ENCODE measurements at regions not wholly inside any gene's neighbourhood (a gene's known extent, or its start where the extent isn't known, plus 50 kb on each side); places are given as distances from the start of the nearest gene placed in this dataset.

GRCh38 chr2:181145645-181146044, 165.2 kb downstream of the UBE2E3 start:
- H3K4me3 ChIP-seq (ENCODE audit: low read depth, low read length): no peak overlapping the region
- no peak overlapping the region for H2AK5ac ChIP-seq (ENCODE audit: low read length)
- H3K36me3 ChIP-seq (ENCODE audit: control insufficient read depth in 1 of 2, insufficient read depth in 2 of 2, low read length in 2 of 2): no peaks in the 10 kb centered on the region
- H3K79me2 ChIP-seq (ENCODE audit: control insufficient read depth, insufficient read depth, low read length, poor library complexity): no peaks in the 10 kb centered on the region
- H2BK120ac ChIP-seq (ENCODE audit: insufficient read depth, low read length, poor library complexity): no peak overlapping the region
- H2BK5ac ChIP-seq (ENCODE audit: low read depth, low read length, poor library complexity): no peak overlapping the region
- H3K27me3 ChIP-seq (ENCODE audit: insufficient read depth, low read length): no peaks in the 10 kb centered on the region
- no peak overlapping the region for H3K14ac ChIP-seq (ENCODE audit: low read length)
- H3K4me1 ChIP-seq (ENCODE audit: control insufficient read depth in 1 of 2, insufficient read depth in 2 of 2, low read length in 2 of 2): no peaks in the 10 kb centered on the region
- H3K18ac ChIP-seq (ENCODE audit: low read length): no peak overlapping the region
- no peak overlapping the region for H3K4ac ChIP-seq (ENCODE audit: low read depth, low read length)
- no peak overlapping the region for H3K4me2 ChIP-seq (ENCODE audit: low read length)
- H3K23ac ChIP-seq (ENCODE audit: low read length): no peak overlapping the region
- no peak overlapping the region for H4K8ac ChIP-seq (ENCODE audit: low read depth, low read length)
- no peak overlapping the region for H3K27ac ChIP-seq (ENCODE audit: low read depth, low read length)
- WGBS (ENCODE audit: extremely low coverage, insufficient coverage, insufficient read length): no CpG with 5 or more reads among the region's 22 CpGs
- no peak overlapping the region for H2BK12ac ChIP-seq (ENCODE audit: low read length)
- H3K9me3 ChIP-seq (ENCODE audit: insufficient read depth, low read depth, low read length): no peaks in the 10 kb centered on the region
- H4K91ac ChIP-seq (ENCODE audit: low read depth, low read length): no peak overlapping the region
- H4K12ac ChIP-seq (ENCODE audit: low read depth, low read length): no peak overlapping the region
- no peaks in the 10 kb centered on the region for H3K79me1 ChIP-seq (ENCODE audit: low read length)
- H3K9ac ChIP-seq (ENCODE audit: low read length): no peak overlapping the region
- H2AFZ ChIP-seq (ENCODE audit: insufficient read depth, low read length, poor library complexity): no peak overlapping the region
- DNase-seq: no peak

- Histone ChIP-seq H3K18ac (ENCODE audit: low read length) (no peak overlapping the region), H3K79me1 (ENCODE audit: low read length) (no peaks in the 10 kb centered on the region)
Measured at GRCh38 chr2:181146171-181146570, 165.8 kb downstream of the UBE2E3 start.

GRCh38 chr2:181149056-181149455, 168.7 kb downstream of the UBE2E3 start:
- H3K79me2 ChIP-seq (ENCODE audit: control insufficient read depth, insufficient read depth, low read length, poor library complexity): no peaks in the 10 kb centered on the region
- no peak overlapping the region for H3K18ac ChIP-seq (ENCODE audit: low read length)
- H3K36me3 ChIP-seq (ENCODE audit: control insufficient read depth in 1 of 2, insufficient read depth in 2 of 2, low read length in 2 of 2): no peaks in the 10 kb centered on the region
- WGBS (ENCODE audit: extremely low coverage, insufficient coverage, insufficient read length): no CpG with 5 or more reads among the region's 2 CpGs
- no peak overlapping the region for H2AFZ ChIP-seq (ENCODE audit: insufficient read depth, low read length, poor library complexity)
- no peaks in the 10 kb centered on the region for H3K79me1 ChIP-seq (ENCODE audit: low read length)
- H4K91ac ChIP-seq (ENCODE audit: low read depth, low read length): no peak overlapping the region
- H2BK5ac ChIP-seq (ENCODE audit: low read depth, low read length, poor library complexity): no peak overlapping the region
- no peak overlapping the region for H2AK5ac ChIP-seq (ENCODE audit: low read length)
- H3K4me1 ChIP-seq (ENCODE audit: control insufficient read depth in 1 of 2, insufficient read depth in 2 of 2, low read length in 2 of 2): no peaks in the 10 kb centered on the region
- H2BK12ac ChIP-seq (ENCODE audit: low read length): no peak overlapping the region
- no peak overlapping the region for H3K23ac ChIP-seq (ENCODE audit: low read length)
- H2BK120ac ChIP-seq (ENCODE audit: insufficient read depth, low read length, poor library complexity): no peak overlapping the region
- no peak overlapping the region for H3K4ac ChIP-seq (ENCODE audit: low read depth, low read length)
- no peak overlapping the region for H4K8ac ChIP-seq (ENCODE audit: low read depth, low read length)
- no peak overlapping the region for H3K14ac ChIP-seq (ENCODE audit: low read length)
- H3K27me3 ChIP-seq (ENCODE audit: insufficient read depth, low read length): no peaks in the 10 kb centered on the region
- no peak overlapping the region for H3K4me2 ChIP-seq (ENCODE audit: low read length)
- H3K27ac ChIP-seq (ENCODE audit: low read depth, low read length): no peak overlapping the region
- H3K4me3 ChIP-seq (ENCODE audit: low read depth, low read length): no peak overlapping the region
- H3K9me3 ChIP-seq (ENCODE audit: insufficient read depth, low read depth, low read length): no peaks in the 10 kb centered on the region
- no peak overlapping the region for H3K9ac ChIP-seq (ENCODE audit: low read length)
- DNase-seq: no peak
- H4K12ac ChIP-seq (ENCODE audit: low read depth, low read length): no peak overlapping the region

More at GRCh38 chr2:181146171-181146570, 165.8 kb downstream of the UBE2E3 start:
- Histone ChIP-seq H4K8ac (ENCODE audit: low read depth, low read length) (no peak overlapping the region), H3K79me2 (ENCODE audit: control insufficient read depth, insufficient read depth, low read length, poor library complexity) (no peaks in the 10 kb centered on the region), H3K4me3 (ENCODE audit: low read depth, low read length) (no peak overlapping the region), H3K4me1 (ENCODE audit: control insufficient read depth in 1 of 2, insufficient read depth in 2 of 2, low read length in 2 of 2) (no peaks in the 10 kb centered on the region), H2AK5ac (ENCODE audit: low read length) (no peak overlapping the region), H2BK5ac (ENCODE audit: low read depth, low read length, poor library complexity) (no peak overlapping the region), H3K27ac (ENCODE audit: low read depth, low read length) (no peak overlapping the region), H3K14ac (ENCODE audit: low read length) (no peak overlapping the region), H3K36me3 (ENCODE audit: control insufficient read depth in 1 of 2, insufficient read depth in 2 of 2, low read length in 2 of 2) (no peaks in the 10 kb centered on the region), H3K4ac (ENCODE audit: low read depth, low read length) (no peak overlapping the region), H2BK120ac (ENCODE audit: insufficient read depth, low read length, poor library complexity) (no peak overlapping the region), H3K27me3 (ENCODE audit: insufficient read depth, low read length) (no peaks in the 10 kb centered on the region), H2AFZ (ENCODE audit: insufficient read depth, low read length, poor library complexity) (no peak overlapping the region), H4K91ac (ENCODE audit: low read depth, low read length) (no peak overlapping the region), H4K12ac (ENCODE audit: low read depth, low read length) (no peak overlapping the region), H3K4me2 (ENCODE audit: low read length) (no peak overlapping the region), H3K9me3 (ENCODE audit: insufficient read depth, low read depth, low read length) (no peaks in the 10 kb centered on the region), H2BK12ac (ENCODE audit: low read length) (no peak overlapping the region), H3K9ac (ENCODE audit: low read length) (no peak overlapping the region), H3K23ac (ENCODE audit: low read length) (no peak overlapping the region)
- DNase-seq: no peak
- WGBS (ENCODE audit: extremely low coverage, insufficient coverage, insufficient read length): no CpG with 5 or more reads among the region's 2 CpGs

- Histone ChIP-seq H3K14ac (ENCODE audit: low read length) (no peak overlapping the region), H3K23ac (ENCODE audit: low read length) (no peak overlapping the region), H3K4me3 (ENCODE audit: low read depth, low read length) (no peak overlapping the region), H3K4me1 (ENCODE audit: control insufficient read depth in 1 of 2, insufficient read depth in 2 of 2, low read length in 2 of 2) (no peaks in the 10 kb centered on the region), H3K79me2 (ENCODE audit: control insufficient read depth, insufficient read depth, low read length, poor library complexity) (no peaks in the 10 kb centered on the region), H2AK5ac (ENCODE audit: low read length) (no peak overlapping the region), H3K9ac (ENCODE audit: low read length) (no peak overlapping the region), H3K4ac (ENCODE audit: low read depth, low read length) (no peak overlapping the region), H3K27ac (ENCODE audit: low read depth, low read length) (no peak overlapping the region), H3K18ac (ENCODE audit: low read length) (no peak overlapping the region), H2AFZ (ENCODE audit: insufficient read depth, low read length, poor library complexity) (no peak overlapping the region), H3K4me2 (ENCODE audit: low read length) (no peak overlapping the region), H4K12ac (ENCODE audit: low read depth, low read length) (no peak overlapping the region), H2BK12ac (ENCODE audit: low read length) (no peak overlapping the region), H2BK120ac (ENCODE audit: insufficient read depth, low read length, poor library complexity) (no peak overlapping the region), H4K91ac (ENCODE audit: low read depth, low read length) (no peak overlapping the region), H3K9me3 (ENCODE audit: insufficient read depth, low read depth, low read length) (no peaks in the 10 kb centered on the region), H3K36me3 (ENCODE audit: control insufficient read depth in 1 of 2, insufficient read depth in 2 of 2, low read length in 2 of 2) (no peaks in the 10 kb centered on the region), H2BK5ac (ENCODE audit: low read depth, low read length, poor library complexity) (no peak overlapping the region), H4K8ac (ENCODE audit: low read depth, low read length) (no peak overlapping the region), H3K27me3 (ENCODE audit: insufficient read depth, low read length) (no peaks in the 10 kb centered on the region), H3K79me1 (ENCODE audit: low read length) (no peaks in the 10 kb centered on the region)
- DNase-seq: no peak
Measured at GRCh38 chr2:181152226-181152625, 171.8 kb downstream of the UBE2E3 start.
